HEK293 (cell line): ENCODE measurements at regions not wholly inside any gene's neighbourhood (a gene's known extent, or its start where the extent isn't known, plus 50 kb on each side); places are given as distances from the start of the nearest gene placed in this dataset.

Source experiments
- CTCF ChIA-PET: fragments of 350-600 bp; formaldehyde crosslinking; extraction: SDS; loops from one replicate; lab custom pipeline; 2021; ENCODE audit warnings: antibody characterized with exemption; lab: Yijun Ruan, JAX
- POLR2A ChIA-PET: fragments of 300-600 bp; formaldehyde crosslinking; extraction: SDS; loops from one replicate; lab custom pipeline; 2020; ENCODE audit warnings: antibody characterized with exemption, inconsistent platforms; lab: Yijun Ruan, JAX
- H3K27ac ChIP-seq: fragments of 200-500 bp; sonication (Bioruptor generic); 2 replicates; pipeline ENCODE4 v1.5.1; 2014; ENCODE audit warnings: low read depth, low read length, control low read depth, inconsistent platforms; ENCODE audit errors: extremely low read depth
- H3K36me3 ChIP-seq, 2 experiments: fragments of 200-500 bp in 1 of 2; sonication (Bioruptor generic) in 1 of 2; 1 replicate in 1 of 2; 2 replicates in 1 of 2; pipeline ENCODE4 v1.5.1; 2014 to 2017; ENCODE audit warnings: inconsistent platforms in 2 of 2, low read length in 2 of 2; ENCODE audit not compliant: control insufficient read depth in 2 of 2, insufficient read depth in 1 of 2
- H3K4me1 ChIP-seq: fragments of 200-500 bp; sonication (Bioruptor generic); 2 replicates; pipeline ENCODE4 v1.5.1; 2014; ENCODE audit warnings: mild to moderate bottlenecking, low read length, inconsistent platforms; ENCODE audit not compliant: control insufficient read depth, insufficient read depth
- H3K4me3 ChIP-seq: 2 replicates; pipeline ENCODE4 v1.5.1; 2011; ENCODE audit warnings: low read depth, mild to moderate bottlenecking, control low read depth, low read length, moderate library complexity
- H3K9me3 ChIP-seq: fragments of 200-500 bp; sonication (Bioruptor generic); 2 replicates; pipeline ENCODE4 v1.5.1; 2014; ENCODE audit warnings: low read depth, low read length, inconsistent platforms; ENCODE audit not compliant: control insufficient read depth, insufficient read depth
- ZFHX2 ChIP-seq: fragments of 450-650 bp; formaldehyde crosslinking; conservative IDR thresholded peaks from 2 replicates; pipeline ENCODE4 v1.5.1; 2016; ENCODE audit warnings: missing biosample characterization, missing genetic modification characterization
- ZIC2 ChIP-seq: fragments of 450-650 bp; formaldehyde crosslinking; IDR thresholded peaks from 2 replicates; pipeline ENCODE4 v1.5.1; 2016; ENCODE audit warnings: missing biosample characterization, missing genetic modification characterization
- ZNF174 ChIP-seq: fragments of 450-650 bp; formaldehyde crosslinking; IDR thresholded peaks from 2 replicates; pipeline ENCODE4 v1.5.0; 2017; ENCODE audit warnings: missing biosample characterization, mild to moderate bottlenecking, missing genetic modification characterization
- ZNF223 ChIP-seq: fragments of 450-650 bp; formaldehyde crosslinking; IDR thresholded peaks from 2 replicates; pipeline ENCODE4 v1.5.1; 2016; ENCODE audit warnings: missing biosample characterization, missing genetic modification characterization
- ZNF24 ChIP-seq: fragments of 450-650 bp; formaldehyde crosslinking; IDR thresholded peaks from 2 replicates; pipeline ENCODE4 v1.5.1; 2016; ENCODE audit warnings: missing biosample characterization, missing genetic modification characterization
- ZNF341 ChIP-seq: fragments of 450-650 bp; formaldehyde crosslinking; IDR thresholded peaks from 2 replicates; pipeline ENCODE4; 2016; ENCODE audit warnings: low read depth, missing biosample characterization, missing genetic modification characterization
- ZNF366 ChIP-seq: fragments of 450-650 bp; formaldehyde crosslinking; conservative IDR thresholded peaks from 2 replicates; pipeline ENCODE4 v1.5.1; 2016; ENCODE audit warnings: missing biosample characterization, missing genetic modification characterization
- ZNF521 ChIP-seq: fragments of 450-650 bp; formaldehyde crosslinking; IDR thresholded peaks from 2 replicates; pipeline ENCODE4 v1.5.1; 2017; ENCODE audit warnings: missing biosample characterization, mild to moderate bottlenecking, missing genetic modification characterization
- ZNF830 ChIP-seq: fragments of 450-650 bp; IDR thresholded peaks from 2 replicates; pipeline ENCODE4 v1.5.0; 2018; ENCODE audit warnings: missing biosample characterization, missing genetic modification characterization, low read depth, mild to moderate bottlenecking, moderate library complexity
- ZNF837 ChIP-seq: fragments of 450-650 bp; formaldehyde crosslinking; IDR thresholded peaks from 2 replicates; pipeline ENCODE4 v1.5.1; 2016; ENCODE audit warnings: missing biosample characterization, missing genetic modification characterization
- TF ChIP-seq, protein P1 (sequence below): fragments of 450-650 bp; formaldehyde crosslinking; IDR thresholded peaks from 2 replicates; pipeline ENCODE4; 2016; ENCODE audit warnings: missing biosample characterization, missing genetic modification characterization
- TF ChIP-seq, protein P2 (sequence below): sonication (generic); formaldehyde crosslinking; IDR thresholded peaks from 2 replicates; pipeline ENCODE4 v1.8.1; 2022; ENCODE audit warnings: mild to moderate bottlenecking, moderate library complexity, missing genetic modification reagents
- TF ChIP-seq, protein P3 (sequence below): fragments of 450-650 bp; formaldehyde crosslinking; IDR thresholded peaks from 2 replicates; pipeline ENCODE4 v1.5.1; 2016; ENCODE audit warnings: missing biosample characterization, missing genetic modification characterization
- TF ChIP-seq, protein P4 (sequence below): fragments of 450-650 bp; formaldehyde crosslinking; IDR thresholded peaks from 2 replicates; pipeline ENCODE4 v1.5.1; 2016; ENCODE audit warnings: missing biosample characterization, missing genetic modification characterization, low read depth
- TF ChIP-seq, protein P5 (sequence below): fragments of 450-650 bp; formaldehyde crosslinking; IDR thresholded peaks from 2 replicates; pipeline ENCODE4 v1.5.1; 2016; ENCODE audit warnings: missing biosample characterization, missing genetic modification characterization
- TF ChIP-seq, protein P6 (sequence below): fragments of 450-650 bp; formaldehyde crosslinking; IDR thresholded peaks from 2 replicates; pipeline ENCODE4 v1.5.1; 2016; ENCODE audit warnings: missing biosample characterization, missing genetic modification characterization, borderline replicate concordance
- TF ChIP-seq, protein P7 (sequence below): fragments of 450-650 bp; formaldehyde crosslinking; conservative IDR thresholded peaks from 2 replicates; pipeline ENCODE4 v1.5.1; 2016; ENCODE audit warnings: low read depth, missing biosample characterization, missing genetic modification characterization
- TF ChIP-seq, protein P8 (sequence below): fragments of 450-650 bp; formaldehyde crosslinking; IDR thresholded peaks from 2 replicates; pipeline ENCODE4 v1.5.1; 2017; ENCODE audit warnings: missing biosample characterization, missing genetic modification characterization

DNA sequence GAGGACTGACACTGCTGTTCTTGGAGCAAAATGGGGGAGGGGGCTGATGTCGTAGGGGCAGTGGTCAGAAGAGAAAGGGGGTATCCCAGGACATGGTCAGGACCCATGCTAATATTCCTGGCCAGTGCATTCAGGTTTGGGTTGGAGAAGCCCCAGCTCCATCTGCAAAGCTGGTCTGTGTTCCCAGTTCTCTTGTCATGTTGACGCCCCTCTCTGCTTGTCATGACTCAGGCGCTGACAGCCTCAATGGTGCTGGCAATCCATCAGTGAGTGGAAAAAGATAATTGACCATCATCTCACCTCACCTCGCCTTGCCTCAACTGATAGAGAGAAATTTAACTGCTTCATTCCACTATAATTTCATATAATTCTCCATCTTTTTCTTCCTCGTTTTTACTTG lies 283.1 kb upstream of the CADM1 start (continued):
- TF ChIP-seq, protein P1, sequence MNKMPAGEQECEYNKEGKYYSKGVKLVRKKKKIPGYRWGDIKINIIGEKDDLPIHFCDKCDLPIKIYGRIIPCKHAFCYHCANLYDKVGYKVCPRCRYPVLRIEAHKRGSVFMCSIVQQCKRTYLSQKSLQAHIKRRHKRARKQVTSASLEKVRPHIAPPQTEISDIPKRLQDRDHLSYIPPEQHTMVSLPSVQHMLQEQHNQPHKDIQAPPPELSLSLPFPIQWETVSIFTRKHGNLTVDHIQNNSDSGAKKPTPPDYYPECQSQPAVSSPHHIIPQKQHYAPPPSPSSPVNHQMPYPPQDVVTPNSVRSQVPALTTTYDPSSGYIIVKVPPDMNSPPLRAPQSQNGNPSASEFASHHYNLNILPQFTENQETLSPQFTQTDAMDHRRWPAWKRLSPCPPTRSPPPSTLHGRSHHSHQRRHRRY (tag by site-specific recombination) = no peak
- TF ChIP-seq ZIC2 (tag by site-specific recombination) (no peak), ZNF830 (no peak), ZNF223 (no peak), ZFHX2 (no peak), ZNF341 (tag by site-specific recombination) (no peak)
- TF ChIP-seq, protein P2, sequence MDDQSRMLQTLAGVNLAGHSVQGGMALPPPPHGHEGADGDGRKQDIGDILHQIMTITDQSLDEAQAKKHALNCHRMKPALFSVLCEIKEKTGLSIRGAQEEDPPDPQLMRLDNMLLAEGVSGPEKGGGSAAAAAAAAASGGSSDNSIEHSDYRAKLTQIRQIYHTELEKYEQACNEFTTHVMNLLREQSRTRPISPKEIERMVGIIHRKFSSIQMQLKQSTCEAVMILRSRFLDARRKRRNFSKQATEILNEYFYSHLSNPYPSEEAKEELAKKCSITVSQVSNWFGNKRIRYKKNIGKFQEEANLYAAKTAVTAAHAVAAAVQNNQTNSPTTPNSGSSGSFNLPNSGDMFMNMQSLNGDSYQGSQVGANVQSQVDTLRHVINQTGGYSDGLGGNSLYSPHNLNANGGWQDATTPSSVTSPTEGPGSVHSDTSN (CRISPR knock-in tag) = no peak
- TF ChIP-seq, protein P3, sequence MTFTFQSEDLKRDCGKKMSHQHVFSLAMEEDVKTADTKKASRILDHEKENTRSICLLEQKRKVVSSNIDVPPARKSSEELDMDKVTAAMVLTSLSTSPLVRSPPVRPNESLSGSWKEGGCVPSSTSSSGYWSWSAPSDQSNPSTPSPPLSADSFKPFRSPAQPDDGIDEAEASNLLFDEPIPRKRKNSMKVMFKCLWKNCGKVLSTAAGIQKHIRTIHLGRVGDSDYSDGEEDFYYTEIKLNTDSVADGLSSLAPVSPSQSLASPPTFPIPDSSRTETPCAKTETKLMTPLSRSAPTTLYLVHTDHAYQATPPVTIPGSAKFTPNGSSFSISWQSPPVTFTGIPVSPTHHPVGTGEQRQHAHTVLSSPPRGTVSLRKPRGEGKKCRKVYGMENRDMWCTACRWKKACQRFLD (tag by site-specific recombination) = no peak
- TF ChIP-seq, protein P4, sequence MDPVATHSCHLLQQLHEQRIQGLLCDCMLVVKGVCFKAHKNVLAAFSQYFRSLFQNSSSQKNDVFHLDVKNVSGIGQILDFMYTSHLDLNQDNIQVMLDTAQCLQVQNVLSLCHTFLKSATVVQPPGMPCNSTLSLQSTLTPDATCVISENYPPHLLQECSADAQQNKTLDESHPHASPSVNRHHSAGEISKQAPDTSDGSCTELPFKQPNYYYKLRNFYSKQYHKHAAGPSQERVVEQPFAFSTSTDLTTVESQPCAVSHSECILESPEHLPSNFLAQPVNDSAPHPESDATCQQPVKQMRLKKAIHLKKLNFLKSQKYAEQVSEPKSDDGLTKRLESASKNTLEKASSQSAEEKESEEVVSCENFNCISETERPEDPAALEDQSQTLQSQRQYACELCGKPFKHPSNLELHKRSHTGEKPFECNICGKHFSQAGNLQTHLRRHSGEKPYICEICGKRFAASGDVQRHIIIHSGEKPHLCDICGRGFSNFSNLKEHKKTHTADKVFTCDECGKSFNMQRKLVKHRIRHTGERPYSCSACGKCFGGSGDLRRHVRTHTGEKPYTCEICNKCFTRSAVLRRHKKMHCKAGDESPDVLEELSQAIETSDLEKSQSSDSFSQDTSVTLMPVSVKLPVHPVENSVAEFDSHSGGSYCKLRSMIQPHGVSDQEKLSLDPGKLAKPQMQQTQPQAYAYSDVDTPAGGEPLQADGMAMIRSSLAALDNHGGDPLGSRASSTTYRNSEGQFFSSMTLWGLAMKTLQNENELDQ (tag by site-specific recombination) = no peak
- TF ChIP-seq, protein P5, sequence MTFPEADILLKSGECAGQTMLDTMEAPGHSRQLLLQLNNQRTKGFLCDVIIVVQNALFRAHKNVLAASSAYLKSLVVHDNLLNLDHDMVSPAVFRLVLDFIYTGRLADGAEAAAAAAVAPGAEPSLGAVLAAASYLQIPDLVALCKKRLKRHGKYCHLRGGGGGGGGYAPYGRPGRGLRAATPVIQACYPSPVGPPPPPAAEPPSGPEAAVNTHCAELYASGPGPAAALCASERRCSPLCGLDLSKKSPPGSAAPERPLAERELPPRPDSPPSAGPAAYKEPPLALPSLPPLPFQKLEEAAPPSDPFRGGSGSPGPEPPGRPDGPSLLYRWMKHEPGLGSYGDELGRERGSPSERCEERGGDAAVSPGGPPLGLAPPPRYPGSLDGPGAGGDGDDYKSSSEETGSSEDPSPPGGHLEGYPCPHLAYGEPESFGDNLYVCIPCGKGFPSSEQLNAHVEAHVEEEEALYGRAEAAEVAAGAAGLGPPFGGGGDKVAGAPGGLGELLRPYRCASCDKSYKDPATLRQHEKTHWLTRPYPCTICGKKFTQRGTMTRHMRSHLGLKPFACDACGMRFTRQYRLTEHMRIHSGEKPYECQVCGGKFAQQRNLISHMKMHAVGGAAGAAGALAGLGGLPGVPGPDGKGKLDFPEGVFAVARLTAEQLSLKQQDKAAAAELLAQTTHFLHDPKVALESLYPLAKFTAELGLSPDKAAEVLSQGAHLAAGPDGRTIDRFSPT (tag by site-specific recombination) = no peak

DNA sequence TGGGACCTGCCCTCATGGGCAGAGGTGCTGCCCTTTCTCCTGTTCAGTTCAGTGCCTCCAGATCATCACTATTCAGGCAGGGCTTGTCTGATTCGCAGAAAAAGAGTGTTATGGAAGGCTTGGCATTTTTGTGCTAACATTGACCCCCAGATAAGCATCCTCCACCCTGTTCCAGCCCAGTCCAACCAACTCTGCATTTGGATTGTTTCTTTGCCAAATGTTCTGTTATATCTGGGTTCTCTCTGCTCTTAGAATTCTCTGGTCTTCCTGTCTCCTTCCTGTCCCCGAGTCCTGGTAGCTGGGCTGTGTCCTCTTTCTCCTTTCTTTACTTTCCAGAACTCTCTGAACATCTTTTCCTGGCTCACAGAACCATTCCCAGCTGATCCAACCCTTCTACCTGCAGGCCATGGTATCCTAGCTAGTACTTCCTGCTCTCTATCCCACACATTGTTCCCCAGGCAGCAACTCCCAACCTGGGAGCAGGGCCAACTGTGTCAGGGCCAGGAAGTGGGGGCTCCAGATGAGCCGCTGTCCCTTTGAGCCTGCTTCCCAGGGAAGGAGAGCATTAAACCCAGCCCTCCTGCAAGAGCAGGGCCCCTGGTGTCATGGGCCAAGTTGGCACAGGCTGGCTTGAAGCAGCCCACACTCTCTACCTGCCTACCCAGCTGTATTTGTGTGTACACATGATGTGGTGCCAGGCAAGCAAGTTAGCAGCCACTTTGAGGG lies 280.7 kb upstream of the CADM1 start:
- H3K4me1 ChIP-seq = no peaks in the 10 kb centered on the region
- CTCF ChIA-PET = no interaction called here
- POLR2A ChIA-PET = no interaction called here
- H3K36me3 ChIP-seq = no peaks in the 10 kb centered on the region
- H3K9me3 ChIP-seq = no peaks in the 10 kb centered on the region
- H3K27ac ChIP-seq = no peak overlapping the region
- TF ChIP-seq, protein P6, sequence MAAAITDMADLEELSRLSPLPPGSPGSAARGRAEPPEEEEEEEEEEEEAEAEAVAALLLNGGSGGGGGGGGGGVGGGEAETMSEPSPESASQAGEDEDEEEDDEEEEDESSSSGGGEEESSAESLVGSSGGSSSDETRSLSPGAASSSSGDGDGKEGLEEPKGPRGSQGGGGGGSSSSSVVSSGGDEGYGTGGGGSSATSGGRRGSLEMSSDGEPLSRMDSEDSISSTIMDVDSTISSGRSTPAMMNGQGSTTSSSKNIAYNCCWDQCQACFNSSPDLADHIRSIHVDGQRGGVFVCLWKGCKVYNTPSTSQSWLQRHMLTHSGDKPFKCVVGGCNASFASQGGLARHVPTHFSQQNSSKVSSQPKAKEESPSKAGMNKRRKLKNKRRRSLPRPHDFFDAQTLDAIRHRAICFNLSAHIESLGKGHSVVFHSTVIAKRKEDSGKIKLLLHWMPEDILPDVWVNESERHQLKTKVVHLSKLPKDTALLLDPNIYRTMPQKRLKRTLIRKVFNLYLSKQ = no peak
- TF ChIP-seq ZNF521 (tag by site-specific recombination) (no peak), ZNF24 (tag by site-specific recombination) (no peak), ZNF837 (tag by site-specific recombination) (no peak), ZNF174 (tag by site-specific recombination) (no peak), ZNF366 (tag by site-specific recombination) (no peak)
- TF ChIP-seq, protein P7, sequence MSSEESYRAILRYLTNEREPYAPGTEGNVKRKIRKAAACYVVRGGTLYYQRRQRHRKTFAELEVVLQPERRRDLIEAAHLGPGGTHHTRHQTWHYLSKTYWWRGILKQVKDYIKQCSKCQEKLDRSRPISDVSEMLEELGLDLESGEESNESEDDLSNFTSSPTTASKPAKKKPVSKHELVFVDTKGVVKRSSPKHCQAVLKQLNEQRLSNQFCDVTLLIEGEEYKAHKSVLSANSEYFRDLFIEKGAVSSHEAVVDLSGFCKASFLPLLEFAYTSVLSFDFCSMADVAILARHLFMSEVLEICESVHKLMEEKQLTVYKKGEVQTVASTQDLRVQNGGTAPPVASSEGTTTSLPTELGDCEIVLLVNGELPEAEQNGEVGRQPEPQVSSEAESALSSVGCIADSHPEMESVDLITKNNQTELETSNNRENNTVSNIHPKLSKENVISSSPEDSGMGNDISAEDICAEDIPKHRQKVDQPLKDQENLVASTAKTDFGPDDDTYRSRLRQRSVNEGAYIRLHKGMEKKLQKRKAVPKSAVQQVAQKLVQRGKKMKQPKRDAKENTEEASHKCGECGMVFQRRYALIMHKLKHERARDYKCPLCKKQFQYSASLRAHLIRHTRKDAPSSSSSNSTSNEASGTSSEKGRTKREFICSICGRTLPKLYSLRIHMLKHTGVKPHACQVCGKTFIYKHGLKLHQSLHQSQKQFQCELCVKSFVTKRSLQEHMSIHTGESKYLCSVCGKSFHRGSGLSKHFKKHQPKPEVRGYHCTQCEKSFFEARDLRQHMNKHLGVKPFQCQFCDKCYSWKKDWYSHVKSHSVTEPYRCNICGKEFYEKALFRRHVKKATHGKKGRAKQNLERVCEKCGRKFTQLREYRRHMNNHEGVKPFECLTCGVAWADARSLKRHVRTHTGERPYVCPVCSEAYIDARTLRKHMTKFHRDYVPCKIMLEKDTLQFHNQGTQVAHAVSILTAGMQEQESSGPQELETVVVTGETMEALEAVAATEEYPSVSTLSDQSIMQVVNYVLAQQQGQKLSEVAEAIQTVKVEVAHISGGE (tag by site-specific recombination) = no peak
- TF ChIP-seq, protein P8, sequence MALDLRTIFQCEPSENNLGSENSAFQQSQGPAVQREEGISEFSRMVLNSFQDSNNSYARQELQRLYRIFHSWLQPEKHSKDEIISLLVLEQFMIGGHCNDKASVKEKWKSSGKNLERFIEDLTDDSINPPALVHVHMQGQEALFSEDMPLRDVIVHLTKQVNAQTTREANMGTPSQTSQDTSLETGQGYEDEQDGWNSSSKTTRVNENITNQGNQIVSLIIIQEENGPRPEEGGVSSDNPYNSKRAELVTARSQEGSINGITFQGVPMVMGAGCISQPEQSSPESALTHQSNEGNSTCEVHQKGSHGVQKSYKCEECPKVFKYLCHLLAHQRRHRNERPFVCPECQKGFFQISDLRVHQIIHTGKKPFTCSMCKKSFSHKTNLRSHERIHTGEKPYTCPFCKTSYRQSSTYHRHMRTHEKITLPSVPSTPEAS (tag by site-specific recombination) = no peak
- H3K4me3 ChIP-seq = no peak overlapping the region
